ENCODE measurements at regions not wholly inside any gene's neighbourhood (a gene's known extent, or its start where the extent isn't known, plus 50 kb on each side); places are given as distances from the start of the nearest gene placed in this dataset.

DNA sequence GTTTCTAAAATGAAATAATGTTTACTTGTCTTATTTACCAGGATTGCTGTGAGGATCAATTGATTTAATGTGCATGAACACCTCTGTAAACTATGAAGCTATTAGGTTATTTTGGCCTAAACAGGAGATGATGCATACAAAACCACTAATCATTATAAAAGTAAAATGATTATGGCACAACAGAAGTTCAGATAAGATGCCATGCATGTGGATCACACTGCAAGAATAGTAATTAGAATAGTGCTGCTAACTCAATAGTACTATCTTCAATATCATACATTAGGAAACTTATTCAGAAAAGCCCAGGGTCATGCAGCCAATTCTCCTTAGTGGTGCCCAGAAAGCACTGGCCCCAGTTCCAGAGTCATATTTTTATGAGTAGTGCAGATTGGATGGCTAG lies 66.9 kb downstream of the TMEM100 start:
- Histone ChIP-seq H3K4me1 (no peaks in the 10 kb centered on the region), H3K27ac (no peak overlapping the region), H3K36me3 (ENCODE audit: low read depth, missing control alignments) (no peaks in the 10 kb centered on the region), H3K4me3 (no peak overlapping the region), H3K27me3 (no peaks in the 10 kb centered on the region), H3K9me3 (no peaks in the 10 kb centered on the region)
- DNase-seq, result no peak
- intact Hi-C loops (cut with DNase I; ENCODE audit: low total_unique reads), result no loop called here
- TF ChIP-seq, protein P1, sequence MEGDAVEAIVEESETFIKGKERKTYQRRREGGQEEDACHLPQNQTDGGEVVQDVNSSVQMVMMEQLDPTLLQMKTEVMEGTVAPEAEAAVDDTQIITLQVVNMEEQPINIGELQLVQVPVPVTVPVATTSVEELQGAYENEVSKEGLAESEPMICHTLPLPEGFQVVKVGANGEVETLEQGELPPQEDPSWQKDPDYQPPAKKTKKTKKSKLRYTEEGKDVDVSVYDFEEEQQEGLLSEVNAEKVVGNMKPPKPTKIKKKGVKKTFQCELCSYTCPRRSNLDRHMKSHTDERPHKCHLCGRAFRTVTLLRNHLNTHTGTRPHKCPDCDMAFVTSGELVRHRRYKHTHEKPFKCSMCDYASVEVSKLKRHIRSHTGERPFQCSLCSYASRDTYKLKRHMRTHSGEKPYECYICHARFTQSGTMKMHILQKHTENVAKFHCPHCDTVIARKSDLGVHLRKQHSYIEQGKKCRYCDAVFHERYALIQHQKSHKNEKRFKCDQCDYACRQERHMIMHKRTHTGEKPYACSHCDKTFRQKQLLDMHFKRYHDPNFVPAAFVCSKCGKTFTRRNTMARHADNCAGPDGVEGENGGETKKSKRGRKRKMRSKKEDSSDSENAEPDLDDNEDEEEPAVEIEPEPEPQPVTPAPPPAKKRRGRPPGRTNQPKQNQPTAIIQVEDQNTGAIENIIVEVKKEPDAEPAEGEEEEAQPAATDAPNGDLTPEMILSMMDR (IDR thresholded peaks at IDR 0.05), result no peak
- no peak for TF ChIP-seq POLR2A (IDR thresholded peaks at IDR 0.05)

DNA sequence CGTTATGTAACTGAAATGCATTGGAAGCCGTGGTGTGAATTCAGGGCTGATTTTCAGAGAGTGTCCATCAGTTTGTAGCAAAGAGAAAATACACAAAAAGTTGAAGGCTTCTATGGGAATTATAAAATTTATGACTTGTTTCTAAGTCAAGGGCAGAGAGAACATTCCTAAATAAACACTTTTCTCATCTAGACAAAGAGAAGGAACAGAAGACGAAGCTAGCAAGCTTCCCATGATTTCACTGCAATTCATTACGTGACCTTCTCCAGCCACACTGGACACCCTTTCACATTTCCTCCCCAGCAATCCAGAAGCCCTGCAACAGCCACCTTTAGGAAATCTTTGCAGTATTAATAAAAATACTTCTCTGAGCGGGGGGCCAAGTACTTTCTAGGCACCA lies 67.8 kb downstream of the TMEM100 start:
- H3K27ac ChIP-seq, result no peak overlapping the region
- H3K9me3 ChIP-seq, result no peaks in the 10 kb centered on the region
- DNase-seq, result no peak
- intact Hi-C loops (cut with DNase I; ENCODE audit: low total_unique reads), result no loop called here
- no peaks in the 10 kb centered on the region for H3K36me3 ChIP-seq (ENCODE audit: low read depth, missing control alignments)
- H3K27me3 ChIP-seq, result no peaks in the 10 kb centered on the region
- whole genome bisulfite sequencing, 2 donors, result 45 to 60% methylated on average over 5 of the region's 5 CpGs
- H3K4me1 ChIP-seq, result no peaks in the 10 kb centered on the region
- H3K4me3 ChIP-seq, result no peak overlapping the region
- TF ChIP-seq, protein P1 (IDR thresholded peaks at IDR 0.05), result no peak
- no peak for TF ChIP-seq POLR2A (IDR thresholded peaks at IDR 0.05)

DNA sequence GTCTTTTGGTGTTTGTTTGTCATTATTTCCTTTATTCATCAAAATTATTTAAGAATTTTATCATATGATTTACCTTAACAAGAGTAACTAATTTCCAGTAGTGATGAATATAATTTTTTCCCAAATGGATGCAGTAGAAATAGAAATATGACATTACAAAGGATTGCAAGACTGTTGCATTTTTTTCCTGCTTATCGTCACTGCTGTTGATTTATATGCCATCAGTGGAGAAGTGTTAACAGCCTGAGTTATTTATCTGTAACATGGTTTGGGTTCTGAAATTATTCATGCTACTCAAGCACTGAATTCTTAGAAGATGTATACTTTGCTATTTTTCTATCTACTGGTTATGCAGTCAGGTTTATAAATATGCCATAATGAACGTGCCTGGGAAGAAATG lies 68.6 kb downstream of the TMEM100 start:
- no peaks in the 10 kb centered on the region for H3K4me1 ChIP-seq
- WGBS, 2 donors, result 54 to 66% methylated on average over 2 of the region's 2 CpGs
- H3K27ac ChIP-seq, result no peak overlapping the region
- H3K4me3 ChIP-seq, result no peak overlapping the region
- TF ChIP-seq POLR2A (IDR thresholded peaks at IDR 0.05), result no peak
- TF ChIP-seq, protein P1 (IDR thresholded peaks at IDR 0.05), result no peak
- no peaks in the 10 kb centered on the region for H3K9me3 ChIP-seq
- H3K36me3 ChIP-seq (ENCODE audit: low read depth, missing control alignments), result no peaks in the 10 kb centered on the region
- no peak for DNase-seq
- H3K27me3 ChIP-seq, result no peaks in the 10 kb centered on the region
- intact Hi-C loops (cut with DNase I; ENCODE audit: low total_unique reads), result no loop called here

DNA sequence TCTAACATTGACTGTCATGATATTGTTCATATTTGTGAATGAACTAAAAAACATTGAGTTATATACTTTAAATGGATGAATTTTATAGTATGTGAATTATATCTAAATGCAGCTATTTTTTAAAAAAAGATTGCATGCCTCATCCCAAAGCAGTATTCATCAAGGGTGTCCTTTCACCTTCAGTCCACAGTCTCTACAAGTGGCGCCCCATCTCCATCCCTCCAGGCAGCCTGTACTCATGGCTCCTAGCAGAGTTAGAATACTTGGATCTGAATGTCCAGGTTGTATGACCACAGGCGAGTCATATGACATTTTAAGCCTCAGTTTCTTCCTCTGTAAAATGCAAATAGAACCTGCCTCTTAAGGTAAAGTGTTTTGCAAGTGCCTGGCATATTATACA lies 69.8 kb downstream of the TMEM100 start:
- intact Hi-C loops (cut with DNase I; ENCODE audit: low total_unique reads), result no loop called here
- 96 to 98% methylated on average over 2 of the region's 2 CpGs for WGBS, 2 donors
- Histone ChIP-seq H3K27ac (no peak overlapping the region), H3K9me3 (no peaks in the 10 kb centered on the region), H3K4me1 (no peaks in the 10 kb centered on the region), H3K36me3 (ENCODE audit: low read depth, missing control alignments) (no peaks in the 10 kb centered on the region), H3K4me3 (no peak overlapping the region), H3K27me3 (no peaks in the 10 kb centered on the region)
- DNase-seq, result no peak
- TF ChIP-seq, protein P1 (IDR thresholded peaks at IDR 0.05), result no peak
- no peak for TF ChIP-seq POLR2A (IDR thresholded peaks at IDR 0.05)

DNA sequence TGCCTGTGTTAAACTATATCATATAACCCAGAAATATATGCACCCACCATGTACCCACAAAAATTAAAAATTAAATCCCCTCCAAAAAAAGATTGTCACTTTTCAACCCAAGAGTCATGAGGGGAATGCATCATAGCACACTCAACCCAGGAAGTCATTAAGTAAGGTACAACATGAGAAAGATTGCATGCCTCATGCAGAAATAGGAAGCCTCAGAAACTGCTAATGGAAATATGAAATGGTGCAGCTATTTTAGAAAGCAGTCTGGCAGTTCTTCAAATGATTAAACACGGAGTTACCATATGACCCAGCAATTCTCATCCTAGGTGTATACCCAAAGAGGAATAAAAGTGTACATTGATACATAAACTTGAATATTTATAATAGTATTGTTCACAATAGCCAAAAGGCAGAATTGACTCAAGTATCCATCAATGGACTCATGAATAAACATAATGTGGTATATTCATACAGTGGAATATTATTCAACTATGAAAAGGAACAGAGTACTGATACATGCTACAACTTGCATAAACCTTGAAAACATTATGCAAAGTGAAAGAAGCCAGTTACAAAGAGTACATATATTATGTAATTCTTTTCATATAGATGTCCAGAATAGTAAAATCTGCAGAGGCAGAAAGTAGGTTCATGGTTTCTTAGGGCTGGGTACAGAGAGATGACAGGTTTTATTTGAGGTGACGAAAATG lies 70.4 kb downstream of the TMEM100 start:
- no peak overlapping the region for H3K4me3 ChIP-seq
- H3K27ac ChIP-seq, result no peak overlapping the region
- 84 to 92% methylated on average over 2 of the region's 2 CpGs for WGBS, 2 donors
- DNase-seq, result no peak
- TF ChIP-seq, protein P1 (IDR thresholded peaks at IDR 0.05), result no peak
- no peak for TF ChIP-seq POLR2A (IDR thresholded peaks at IDR 0.05)
- intact Hi-C loops (cut with DNase I; ENCODE audit: low total_unique reads), result no loop called here
- no peaks in the 10 kb centered on the region for H3K9me3 ChIP-seq
- no peaks in the 10 kb centered on the region for H3K27me3 ChIP-seq
- H3K36me3 ChIP-seq (ENCODE audit: low read depth, missing control alignments), result no peaks in the 10 kb centered on the region
- H3K4me1 ChIP-seq, result no peaks in the 10 kb centered on the region
